GM12878 (cell line): ENCODE measurements at regions not wholly inside any gene's neighbourhood (a gene's known extent, or its start where the extent isn't known, plus 50 kb on each side); places are given as distances from the start of the nearest gene placed in this dataset.

Experiments used
- EP300 ChIP-seq, 2 experiments: fragments of 150-350 bp in 1 of 2; IDR thresholded peaks; 2 replicates each; pipeline ENCODE4 v1.6.1; 2011 to 2012; ENCODE audit warnings: low read depth in 2 of 2, low read length in 2 of 2, borderline replicate concordance in 1 of 2, improper control_type of control experiment in 1 of 2, inconsistent platforms in 1 of 2; ENCODE audit not compliant: control insufficient read depth in 1 of 2
- POLR2AphosphoS5 ChIP-seq: IDR thresholded peaks from 2 replicates; pipeline ENCODE4 v1.6.1; 2011; ENCODE audit warnings: mild to moderate bottlenecking, low read length, inconsistent platforms
- TARDBP ChIP-seq: IDR thresholded peaks from 2 replicates; pipeline ENCODE4 v1.6.1; 2016; ENCODE audit warnings: borderline replicate concordance
- TF ChIP-seq, protein P1 (sequence below): fragments of 450-650 bp; IDR thresholded peaks from 2 replicates; pipeline ENCODE4 v1.6.1; 2017; ENCODE audit warnings: mild to moderate bottlenecking
- TF ChIP-seq, protein P2 (sequence below), 3 experiments: IDR thresholded peaks in 2 of 3; conservative IDR thresholded peaks in 1 of 3; 2 replicates each; pipeline ENCODE4 v1.5.1; 2011; ENCODE audit warnings: low read depth in 3 of 3, low read length in 3 of 3, mild to moderate bottlenecking in 3 of 3, control low read depth in 2 of 3, moderate library complexity in 2 of 3, inconsistent platforms in 1 of 3, mixed read lengths in 1 of 3; ENCODE audit not compliant: control insufficient read depth in 2 of 3, insufficient read depth in 1 of 3; ENCODE audit errors: extremely low read depth in 1 of 3

DNA sequence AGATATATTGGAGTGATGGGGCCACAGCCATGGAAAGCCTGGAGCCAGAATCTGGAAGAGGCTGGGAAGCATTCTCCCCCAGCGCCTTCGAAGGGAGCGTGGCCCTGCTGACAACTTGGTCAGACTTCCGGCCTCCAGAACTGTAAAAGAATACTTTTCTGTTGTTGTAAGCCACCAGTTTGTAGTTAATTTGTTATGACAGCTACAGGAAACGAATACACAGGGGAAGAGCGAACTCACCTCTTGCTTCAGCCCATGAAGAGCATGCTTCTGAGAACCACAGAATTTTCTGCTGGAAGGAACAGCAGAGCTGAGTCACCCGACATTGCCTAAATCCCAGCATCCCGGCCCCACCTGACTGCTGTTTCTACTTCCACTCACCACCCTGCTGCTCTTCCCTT, 501.7 kb downstream of the SHQ1 start:
- TF ChIP-seq, protein P1, sequence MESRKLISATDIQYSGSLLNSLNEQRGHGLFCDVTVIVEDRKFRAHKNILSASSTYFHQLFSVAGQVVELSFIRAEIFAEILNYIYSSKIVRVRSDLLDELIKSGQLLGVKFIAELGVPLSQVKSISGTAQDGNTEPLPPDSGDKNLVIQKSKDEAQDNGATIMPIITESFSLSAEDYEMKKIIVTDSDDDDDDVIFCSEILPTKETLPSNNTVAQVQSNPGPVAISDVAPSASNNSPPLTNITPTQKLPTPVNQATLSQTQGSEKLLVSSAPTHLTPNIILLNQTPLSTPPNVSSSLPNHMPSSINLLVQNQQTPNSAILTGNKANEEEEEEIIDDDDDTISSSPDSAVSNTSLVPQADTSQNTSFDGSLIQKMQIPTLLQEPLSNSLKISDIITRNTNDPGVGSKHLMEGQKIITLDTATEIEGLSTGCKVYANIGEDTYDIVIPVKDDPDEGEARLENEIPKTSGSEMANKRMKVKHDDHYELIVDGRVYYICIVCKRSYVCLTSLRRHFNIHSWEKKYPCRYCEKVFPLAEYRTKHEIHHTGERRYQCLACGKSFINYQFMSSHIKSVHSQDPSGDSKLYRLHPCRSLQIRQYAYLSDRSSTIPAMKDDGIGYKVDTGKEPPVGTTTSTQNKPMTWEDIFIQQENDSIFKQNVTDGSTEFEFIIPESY: no peak
- TF ChIP-seq, protein P2, sequence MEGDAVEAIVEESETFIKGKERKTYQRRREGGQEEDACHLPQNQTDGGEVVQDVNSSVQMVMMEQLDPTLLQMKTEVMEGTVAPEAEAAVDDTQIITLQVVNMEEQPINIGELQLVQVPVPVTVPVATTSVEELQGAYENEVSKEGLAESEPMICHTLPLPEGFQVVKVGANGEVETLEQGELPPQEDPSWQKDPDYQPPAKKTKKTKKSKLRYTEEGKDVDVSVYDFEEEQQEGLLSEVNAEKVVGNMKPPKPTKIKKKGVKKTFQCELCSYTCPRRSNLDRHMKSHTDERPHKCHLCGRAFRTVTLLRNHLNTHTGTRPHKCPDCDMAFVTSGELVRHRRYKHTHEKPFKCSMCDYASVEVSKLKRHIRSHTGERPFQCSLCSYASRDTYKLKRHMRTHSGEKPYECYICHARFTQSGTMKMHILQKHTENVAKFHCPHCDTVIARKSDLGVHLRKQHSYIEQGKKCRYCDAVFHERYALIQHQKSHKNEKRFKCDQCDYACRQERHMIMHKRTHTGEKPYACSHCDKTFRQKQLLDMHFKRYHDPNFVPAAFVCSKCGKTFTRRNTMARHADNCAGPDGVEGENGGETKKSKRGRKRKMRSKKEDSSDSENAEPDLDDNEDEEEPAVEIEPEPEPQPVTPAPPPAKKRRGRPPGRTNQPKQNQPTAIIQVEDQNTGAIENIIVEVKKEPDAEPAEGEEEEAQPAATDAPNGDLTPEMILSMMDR (IDR thresholded peaks at IDR 0.05 in 2 of 3, conservative IDR thresholded peaks at IDR 0.05 in 1 of 3; ENCODE audit: control insufficient read depth in 2 of 3, extremely low read depth in 1 of 3, insufficient read depth in 1 of 3, low read depth in 3 of 3, low read length in 3 of 3): no peak
- TF ChIP-seq TARDBP (no peak), POLR2AphosphoS5 (no peak), EP300 (IDR thresholded peaks at IDR 0.05; ENCODE audit: borderline replicate concordance in 1 of 2, control insufficient read depth in 1 of 2, low read depth in 2 of 2, low read length in 2 of 2) (no peak)
